Stomach (tissue), 8 donors: ENCODE measurements at regions not wholly inside any gene's neighbourhood (a gene's known extent, or its start where the extent isn't known, plus 50 kb on each side); places are given as distances from the start of the nearest gene placed in this dataset.

ENCODE experiments used
- DNase-seq, 2 donors: peaks; one replicate each; pipeline versions ENCODE4 v3.0.0 to v3.0.0-alpha.2; 2013 to 2019
- H3K27ac ChIP-seq, 5 donors: fragments of 200-600 bp in 4 of 5; sonication (generic) in 4 of 5; one replicate each; pipeline ENCODE4 v1.5.1; 2013 to 2019; ENCODE audit warnings: mild to moderate bottlenecking in 1 of 5, moderate library complexity in 1 of 5
- H3K27me3 ChIP-seq, 3 donors: fragments of 200-600 bp; sonication (generic); one replicate each; pipeline ENCODE4 v1.5.1; 2017 to 2019; ENCODE audit warnings: mixed run types in 1 of 3
- H3K36me3 ChIP-seq, 4 donors: fragments of 200-600 bp; sonication (generic); 1 replicate in 3 of 4; 2 replicates in 1 of 4; pipeline ENCODE4 v1.5.1; 2016 to 2019
- H3K4me1 ChIP-seq, 4 donors: fragments of 200-600 bp; sonication (generic); one replicate each; pipeline ENCODE4 v1.5.1; 2016 to 2019
- H3K4me3 ChIP-seq, 4 donors: fragments of 200-600 bp; sonication (generic) in 3 of 4; one replicate each; pipeline ENCODE4 v1.5.1; 2016 to 2019; ENCODE audit warnings: mild to moderate bottlenecking in 1 of 4
- H3K9me3 ChIP-seq, 4 donors: fragments of 200-600 bp; sonication (generic); one replicate each; pipeline ENCODE4 v1.5.1; 2016 to 2019
- CTCF ChIP-seq, 7 experiments: fragments of 450-650 bp in 4 of 7; fragments of 200-600 bp in 3 of 7; sonication (generic) in 3 of 7; IDR thresholded peaks; one replicate each; pipeline ENCODE4 v1.5.1; 2016 to 2019; ENCODE audit warnings: antibody characterized with exemption in 7 of 7, control low read depth in 2 of 7, mild to moderate bottlenecking in 1 of 7
- EP300 ChIP-seq: sonication (generic); formaldehyde crosslinking; IDR thresholded peaks from one replicate; pipeline ENCODE4 v1.6.1; 2017; ENCODE audit warnings: antibody characterized with exemption
- POLR2A ChIP-seq, 4 donors: fragments of 450-650 bp; IDR thresholded peaks; one replicate each; pipeline ENCODE4 v1.6.1; 2016; ENCODE audit warnings: antibody characterized with exemption in 4 of 4, control low read depth in 2 of 4, mild to moderate bottlenecking in 1 of 4, moderate library complexity in 1 of 4
- POLR2AphosphoS5 ChIP-seq, 3 donors: sonication (generic); formaldehyde crosslinking; IDR thresholded peaks; one replicate each; pipeline ENCODE4 v1.6.1; 2016; ENCODE audit warnings: antibody characterized with exemption in 3 of 3
- WGBS, 5 donors: extraction: QIAGEN DNeasy Blood & Tissue Kit in 3 of 5; methylation state at CpG; one replicate each; pipeline versions ENCODE4 v1.1.5 to v1.1.7; 2013 to 2018; 5-methylcytosine and 5-hydroxymethylcytosine counted together
- intact Hi-C: fragments of 100-400 bp; cut with DNase I; formaldehyde crosslinking; loops from one replicate; pipeline ENCODE4 v1.15.1; 2023; ENCODE audit warnings: low total_unique reads
- donor health status: healthy with polysubstance abuse.
- donor health status: Bipolar disorder and iron deficiency.
- donor health status: healthy.

- no peak overlapping the region for H3K4me3 ChIP-seq
- H3K4me1 ChIP-seq: peaks cover 3 to 23% (median 20%) of the 10 kb centered on the region in 4 donors
- TF ChIP-seq CTCF (IDR thresholded peaks at IDR 0.05) (no peak), POLR2AphosphoS5 (IDR thresholded peaks at IDR 0.05) (no peak), POLR2A (IDR thresholded peaks at IDR 0.05) (no peak), EP300 (no peak)
- no peaks in the 10 kb centered on the region for H3K27me3 ChIP-seq
- DNase-seq: no peak
- no peaks in the 10 kb centered on the region for H3K9me3 ChIP-seq
- 79 to 93% (median 88%) methylated on average over 5 of the region's 5 CpGs for WGBS, 5 donors
- intact Hi-C loops: no loop called here
- H3K36me3 ChIP-seq: no peaks in the 10 kb centered on the region
- no peak overlapping the region for H3K27ac ChIP-seq
These were observed 75.1 kb upstream of the CADM1 start for GRCh38 chr11:115579181-115579825.

- no peak for DNase-seq
- H3K4me1 ChIP-seq: peaks cover 3 to 23% (median 20%) of the 10 kb centered on the region in 4 donors
- intact Hi-C loops: no loop called here
- H3K27ac ChIP-seq: no peak overlapping the region
- H3K4me3 ChIP-seq: no peak overlapping the region
- TF ChIP-seq EP300 (no peak), POLR2A (IDR thresholded peaks at IDR 0.05) (no peak), CTCF (IDR thresholded peaks at IDR 0.05) (no peak), POLR2AphosphoS5 (IDR thresholded peaks at IDR 0.05) (no peak)
- H3K36me3 ChIP-seq: no peaks in the 10 kb centered on the region
- H3K9me3 ChIP-seq: no peaks in the 10 kb centered on the region
- H3K27me3 ChIP-seq: no peaks in the 10 kb centered on the region
These were observed 74.1 kb upstream of the CADM1 start for GRCh38 chr11:115578275-115578674.

- H3K27me3 ChIP-seq: no peaks in the 10 kb centered on the region
- no peaks in the 10 kb centered on the region for H3K9me3 ChIP-seq
- 80 to 92% (median 90%) methylated on average over 3 of the region's 3 CpGs for WGBS, 5 donors
- no peak for DNase-seq
- peaks cover 3 to 23% (median 20%) of the 10 kb centered on the region in 4 donors for H3K4me1 ChIP-seq
- no peak for TF ChIP-seq EP300
- no peak overlapping the region for H3K27ac ChIP-seq
- no peaks in the 10 kb centered on the region for H3K36me3 ChIP-seq
- no peak overlapping the region for H3K4me3 ChIP-seq
- intact Hi-C loops: no loop called here
These were observed 73.5 kb upstream of the CADM1 start for GRCh38 chr11:115577701-115578100.

- Histone ChIP-seq H3K27me3 (no peaks in the 10 kb centered on the region), H3K27ac (no peak overlapping the region), H3K36me3 (no peaks in the 10 kb centered on the region), H3K4me3 (no peak overlapping the region), H3K9me3 (no peaks in the 10 kb centered on the region), H3K4me1 (peaks cover 0 to 14% (median 12%) of the 10 kb centered on the region in 4 donors)
- TF ChIP-seq POLR2AphosphoS5 (IDR thresholded peaks at IDR 0.05): no peak
- no peak for TF ChIP-seq CTCF (IDR thresholded peaks at IDR 0.05)
- TF ChIP-seq EP300: no peak
- no peak for TF ChIP-seq POLR2A (IDR thresholded peaks at IDR 0.05)
- DNase-seq: no peak
- 90 to 93% (median 92%) methylated on average over 6 of the region's 6 CpGs for WGBS, 5 donors
- intact Hi-C loops: no loop called here
These were observed 72.6 kb upstream of the CADM1 start for GRCh38 chr11:115576606-115577380.

GRCh38 chr11:115572551-115572950 is 68.3 kb upstream of the CADM1 start:
- Histone ChIP-seq H3K9me3 (no peaks in the 10 kb centered on the region), H3K27ac (no peak overlapping the region), H3K4me3 (no peak overlapping the region), H3K27me3 (no peaks in the 10 kb centered on the region), H3K4me1 (no peaks in the 10 kb centered on the region), H3K36me3 (no peaks in the 10 kb centered on the region)
- intact Hi-C loops: no loop called here
- TF ChIP-seq CTCF (IDR thresholded peaks at IDR 0.05): no peak
- no peak for TF ChIP-seq POLR2AphosphoS5 (IDR thresholded peaks at IDR 0.05)
- TF ChIP-seq EP300: no peak
- no peak for TF ChIP-seq POLR2A (IDR thresholded peaks at IDR 0.05)
- 81 to 96% (median 93%) methylated on average over 5 of the region's 5 CpGs for WGBS, 5 donors
- no peak for DNase-seq
